ENCODE measurements at regions not wholly inside any gene's neighbourhood (a gene's known extent, or its start where the extent isn't known, plus 50 kb on each side); places are given as distances from the start of the nearest gene placed in this dataset.
A peak's percentile ranks its signal among the peaks of the same experiment; 100 is the strongest.

DNA sequence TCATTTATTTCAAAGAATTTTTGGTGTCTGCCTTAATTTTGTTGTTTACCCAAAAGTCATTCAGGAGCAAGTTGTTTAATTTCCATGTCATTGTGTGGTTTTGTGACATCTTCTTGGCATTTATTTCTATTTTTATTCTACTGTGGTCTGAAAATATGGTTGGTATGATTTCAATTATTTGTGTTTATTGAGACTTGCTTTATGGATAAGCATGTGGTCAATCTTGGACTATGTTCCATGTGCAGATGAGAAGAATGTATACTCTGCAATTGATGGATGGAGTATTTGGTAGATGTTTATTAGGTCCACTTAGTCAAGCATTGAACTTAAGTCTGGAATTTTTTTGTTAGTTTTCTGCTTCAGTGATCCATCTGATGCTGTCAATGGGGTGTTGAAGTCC, 383.0 kb downstream of the PMP22 start:
- Mint-ChIP-seq H3K36me3 (ENCODE audit: insufficient read depth, unreplicated experiment) (no peaks in the 10 kb centered on the region), H3K9me3 (ENCODE audit: low read depth, unreplicated experiment) (peaks cover 11% of the 10 kb centered on the region), H3K27me3 (ENCODE audit: unreplicated experiment) (no peaks in the 10 kb centered on the region), H3K4me1 (ENCODE audit: low read depth, unreplicated experiment) (no peaks in the 10 kb centered on the region), H3K4me3 (ENCODE audit: low read depth, unreplicated experiment) (no peak overlapping the region), H3K27ac (ENCODE audit: unreplicated experiment) (no peak overlapping the region)
- TF ChIP-seq, protein P1, sequence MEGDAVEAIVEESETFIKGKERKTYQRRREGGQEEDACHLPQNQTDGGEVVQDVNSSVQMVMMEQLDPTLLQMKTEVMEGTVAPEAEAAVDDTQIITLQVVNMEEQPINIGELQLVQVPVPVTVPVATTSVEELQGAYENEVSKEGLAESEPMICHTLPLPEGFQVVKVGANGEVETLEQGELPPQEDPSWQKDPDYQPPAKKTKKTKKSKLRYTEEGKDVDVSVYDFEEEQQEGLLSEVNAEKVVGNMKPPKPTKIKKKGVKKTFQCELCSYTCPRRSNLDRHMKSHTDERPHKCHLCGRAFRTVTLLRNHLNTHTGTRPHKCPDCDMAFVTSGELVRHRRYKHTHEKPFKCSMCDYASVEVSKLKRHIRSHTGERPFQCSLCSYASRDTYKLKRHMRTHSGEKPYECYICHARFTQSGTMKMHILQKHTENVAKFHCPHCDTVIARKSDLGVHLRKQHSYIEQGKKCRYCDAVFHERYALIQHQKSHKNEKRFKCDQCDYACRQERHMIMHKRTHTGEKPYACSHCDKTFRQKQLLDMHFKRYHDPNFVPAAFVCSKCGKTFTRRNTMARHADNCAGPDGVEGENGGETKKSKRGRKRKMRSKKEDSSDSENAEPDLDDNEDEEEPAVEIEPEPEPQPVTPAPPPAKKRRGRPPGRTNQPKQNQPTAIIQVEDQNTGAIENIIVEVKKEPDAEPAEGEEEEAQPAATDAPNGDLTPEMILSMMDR (IDR thresholded peaks at IDR 0.05; ENCODE audit: unreplicated experiment): no peak
- intact Hi-C loops (cut with micrococcal nuclease; ENCODE audit: unreplicated experiment): no loop called here
- DNase-seq: no peak
- BruUV-seq (replicated peaks): no TSS peak
- CTCF ChIA-PET: no interaction called here

DNA sequence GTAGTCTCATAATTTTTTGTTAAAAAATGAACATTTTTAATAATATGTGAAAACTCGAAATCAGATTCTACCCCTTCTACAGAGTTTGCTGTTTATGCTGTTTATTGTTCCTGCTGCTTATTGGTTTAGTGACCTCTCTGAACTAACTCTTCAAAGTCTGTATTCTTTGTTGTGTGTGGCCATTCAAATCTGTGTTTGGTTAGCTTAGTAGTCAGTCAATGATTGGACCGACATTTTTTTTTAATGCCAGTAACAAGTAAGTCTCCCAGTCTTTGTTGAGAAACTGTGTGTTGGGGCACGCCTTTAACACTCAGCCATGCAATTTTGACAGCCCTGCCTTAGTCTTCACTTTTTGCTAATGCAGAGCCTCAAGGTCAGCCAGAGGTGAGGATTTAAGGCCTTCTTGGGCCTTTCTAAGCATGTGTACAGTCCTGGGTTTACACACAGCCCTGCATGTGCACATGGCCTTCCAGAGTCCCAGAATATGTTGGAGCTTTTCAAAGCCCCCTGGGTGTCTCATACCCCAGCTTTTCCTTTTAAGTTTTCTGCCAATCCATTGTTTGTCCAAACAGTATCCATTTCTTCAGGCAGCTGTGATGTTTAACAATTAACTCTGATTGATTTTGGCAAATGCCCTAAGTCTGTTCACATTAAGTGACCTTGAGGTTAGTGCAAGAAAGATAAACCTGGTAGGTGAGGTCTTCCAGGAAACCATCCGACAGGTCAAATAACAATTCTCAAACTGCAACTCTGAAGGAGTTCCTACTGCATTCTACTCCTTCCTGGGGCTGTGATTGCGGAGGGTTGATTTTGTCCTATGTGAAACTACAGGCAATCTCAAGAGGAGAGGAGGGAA, 389.3 kb downstream of the PMP22 start:
- H3K27ac Mint-ChIP-seq (ENCODE audit: unreplicated experiment): no peak overlapping the region
- H3K4me3 Mint-ChIP-seq (ENCODE audit: low read depth, unreplicated experiment): no peak overlapping the region
- peaks cover 14% of the 10 kb centered on the region for H3K9me3 Mint-ChIP-seq (ENCODE audit: low read depth, unreplicated experiment)
- H3K27me3 Mint-ChIP-seq (ENCODE audit: unreplicated experiment): no peaks in the 10 kb centered on the region
- intact Hi-C loops (cut with micrococcal nuclease; ENCODE audit: unreplicated experiment): loop anchor here (10.0 kb wide), 1 partner anchor 191 kb away; no protein-coding TSS in a partner anchor
- H3K36me3 Mint-ChIP-seq (ENCODE audit: insufficient read depth, unreplicated experiment): no peaks in the 10 kb centered on the region
- peak; percentile 7 for DNase-seq
- TF ChIP-seq, protein P1 (IDR thresholded peaks at IDR 0.05; ENCODE audit: unreplicated experiment): no peak
- no TSS peak for BruUV-seq (replicated peaks)
- CTCF ChIA-PET: no interaction called here
- H3K4me1 Mint-ChIP-seq (ENCODE audit: low read depth, unreplicated experiment): no peaks in the 10 kb centered on the region

DNA sequence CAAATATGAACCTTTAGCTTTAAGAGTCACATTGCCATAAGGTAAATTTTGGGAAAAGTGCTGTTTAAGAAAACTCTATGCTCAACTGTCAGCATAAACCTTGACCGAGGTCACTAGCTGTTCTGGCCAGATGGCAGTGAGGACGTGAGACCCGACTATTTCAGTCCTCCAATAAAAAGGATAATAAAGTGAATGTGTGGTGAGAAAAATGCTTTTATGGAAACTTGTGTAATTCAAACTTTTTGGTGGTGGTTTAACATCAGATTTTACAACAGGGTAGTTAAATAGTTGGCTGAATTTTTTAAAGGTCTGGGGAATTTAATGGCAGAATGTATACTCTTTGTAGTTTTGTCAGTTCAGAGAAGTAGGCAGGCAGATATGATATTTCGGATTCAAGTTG, 391.1 kb downstream of the PMP22 start:
- intact Hi-C loops (cut with micrococcal nuclease; ENCODE audit: unreplicated experiment): loop anchor here (10.0 kb wide), 1 partner anchor 189 kb away; no protein-coding TSS in a partner anchor
- Mint-ChIP-seq H3K27me3 (ENCODE audit: unreplicated experiment) (no peaks in the 10 kb centered on the region), H3K27ac (ENCODE audit: unreplicated experiment) (no peak overlapping the region), H3K36me3 (ENCODE audit: insufficient read depth, unreplicated experiment) (no peaks in the 10 kb centered on the region), H3K4me1 (ENCODE audit: low read depth, unreplicated experiment) (no peaks in the 10 kb centered on the region), H3K4me3 (ENCODE audit: low read depth, unreplicated experiment) (no peak overlapping the region), H3K9me3 (ENCODE audit: low read depth, unreplicated experiment) (peaks cover 17% of the 10 kb centered on the region)
- DNase-seq: no peak
- TF ChIP-seq, protein P1 (IDR thresholded peaks at IDR 0.05; ENCODE audit: unreplicated experiment): no peak
- no TSS peak for BruUV-seq (replicated peaks)
- CTCF ChIA-PET: no interaction called here

DNA sequence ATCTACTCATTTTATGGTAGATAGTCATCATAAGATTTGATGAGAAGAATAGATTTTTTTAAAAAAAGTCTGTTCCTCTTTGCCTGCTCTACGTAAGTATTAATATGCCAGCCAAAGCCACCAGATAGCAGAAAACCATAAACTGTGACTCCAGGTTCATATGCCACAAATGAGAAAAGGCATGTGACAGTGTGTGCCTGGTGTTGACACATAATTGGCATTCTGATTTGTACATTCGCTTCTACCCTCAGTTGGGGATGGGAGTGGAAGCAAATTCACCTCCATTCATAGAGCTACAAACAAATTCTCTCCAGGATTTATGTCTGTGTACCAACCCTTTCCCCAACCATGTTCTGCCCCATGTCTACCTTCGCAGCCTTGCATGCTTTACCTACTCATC, 391.6 kb downstream of the PMP22 start:
- no peaks in the 10 kb centered on the region for H3K4me1 Mint-ChIP-seq (ENCODE audit: low read depth, unreplicated experiment)
- H3K27ac Mint-ChIP-seq (ENCODE audit: unreplicated experiment): no peak overlapping the region
- CTCF ChIA-PET: no interaction called here

More for the DNA sequence above, 391.6 kb downstream of the PMP22 start:
- Mint-ChIP-seq H3K4me3 (ENCODE audit: low read depth, unreplicated experiment) (no peak overlapping the region), H3K36me3 (ENCODE audit: insufficient read depth, unreplicated experiment) (no peaks in the 10 kb centered on the region), H3K9me3 (ENCODE audit: low read depth, unreplicated experiment) (peaks cover 17% of the 10 kb centered on the region), H3K27me3 (ENCODE audit: unreplicated experiment) (no peaks in the 10 kb centered on the region)
- no TSS peak for BruUV-seq (replicated peaks)
- no peak for DNase-seq
- intact Hi-C loops (cut with micrococcal nuclease; ENCODE audit: unreplicated experiment): loop anchor here (10.0 kb wide), 1 partner anchor 189 kb away; no protein-coding TSS in a partner anchor
- TF ChIP-seq, protein P1 (IDR thresholded peaks at IDR 0.05; ENCODE audit: unreplicated experiment): no peak

Data from Calu3 (cell line).